ENCODE measurements at regions not wholly inside any gene's neighbourhood (a gene's known extent, or its start where the extent isn't known, plus 50 kb on each side); places are given as distances from the start of the nearest gene placed in this dataset.

DNA sequence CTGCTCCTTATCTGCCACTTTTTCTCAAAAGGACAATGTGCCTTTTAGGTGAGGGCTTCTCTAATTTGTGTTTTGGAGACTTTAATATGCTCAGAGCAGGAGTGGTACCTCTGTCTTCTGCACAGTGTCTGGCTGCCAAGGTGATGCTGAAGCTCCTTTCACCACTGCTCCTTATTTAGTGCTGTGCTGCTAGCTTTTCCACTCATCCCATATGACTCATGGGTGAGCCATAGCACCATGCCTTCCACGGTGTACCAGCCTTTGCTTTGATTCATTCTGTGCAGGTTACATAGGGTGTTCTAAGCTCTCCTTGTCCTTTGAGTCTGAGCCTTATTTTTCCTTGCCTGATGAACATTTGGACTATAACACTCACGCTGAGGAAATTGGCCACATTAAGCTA, 202.4 kb downstream of the ARL6IP6 start:
- TF ChIP-seq, protein P1, sequence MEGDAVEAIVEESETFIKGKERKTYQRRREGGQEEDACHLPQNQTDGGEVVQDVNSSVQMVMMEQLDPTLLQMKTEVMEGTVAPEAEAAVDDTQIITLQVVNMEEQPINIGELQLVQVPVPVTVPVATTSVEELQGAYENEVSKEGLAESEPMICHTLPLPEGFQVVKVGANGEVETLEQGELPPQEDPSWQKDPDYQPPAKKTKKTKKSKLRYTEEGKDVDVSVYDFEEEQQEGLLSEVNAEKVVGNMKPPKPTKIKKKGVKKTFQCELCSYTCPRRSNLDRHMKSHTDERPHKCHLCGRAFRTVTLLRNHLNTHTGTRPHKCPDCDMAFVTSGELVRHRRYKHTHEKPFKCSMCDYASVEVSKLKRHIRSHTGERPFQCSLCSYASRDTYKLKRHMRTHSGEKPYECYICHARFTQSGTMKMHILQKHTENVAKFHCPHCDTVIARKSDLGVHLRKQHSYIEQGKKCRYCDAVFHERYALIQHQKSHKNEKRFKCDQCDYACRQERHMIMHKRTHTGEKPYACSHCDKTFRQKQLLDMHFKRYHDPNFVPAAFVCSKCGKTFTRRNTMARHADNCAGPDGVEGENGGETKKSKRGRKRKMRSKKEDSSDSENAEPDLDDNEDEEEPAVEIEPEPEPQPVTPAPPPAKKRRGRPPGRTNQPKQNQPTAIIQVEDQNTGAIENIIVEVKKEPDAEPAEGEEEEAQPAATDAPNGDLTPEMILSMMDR (IDR thresholded peaks at IDR 0.05; ENCODE audit: low read depth, low read length, poor library complexity, severe bottlenecking), result no peak
- TF ChIP-seq EZH2phosphoT487 (IDR thresholded peaks at IDR 0.05; ENCODE audit: borderline replicate concordance, low read length), result no peak

All from DOHH2 (cell line).